Sigmoid colon (tissue), 4 donors: ENCODE measurements at regions not wholly inside any gene's neighbourhood (a gene's known extent, or its start where the extent isn't known, plus 50 kb on each side); places are given as distances from the start of the nearest gene placed in this dataset.

Experiments
- CTCF ChIP-seq, 4 experiments: fragments of 450-650 bp in 3 of 4; fragments of 200-600 bp in 1 of 4; IDR thresholded peaks; one replicate each; pipeline ENCODE4 v1.5.1; 2016 to 2019; ENCODE audit warnings: antibody characterized with exemption in 4 of 4, mild to moderate bottlenecking in 3 of 4, moderate library complexity in 2 of 4
- POLR2A ChIP-seq, 2 donors: fragments of 450-650 bp; IDR thresholded peaks; one replicate each; pipeline ENCODE4 v1.6.1; 2016; ENCODE audit warnings: antibody characterized with exemption in 2 of 2, mild to moderate bottlenecking in 2 of 2, moderate library complexity in 2 of 2
- POLR2AphosphoS5 ChIP-seq, 4 donors: sonication (generic); formaldehyde crosslinking; IDR thresholded peaks; one replicate each; pipeline ENCODE4 v1.6.1; 2017; ENCODE audit warnings: antibody characterized with exemption in 4 of 4

DNA sequence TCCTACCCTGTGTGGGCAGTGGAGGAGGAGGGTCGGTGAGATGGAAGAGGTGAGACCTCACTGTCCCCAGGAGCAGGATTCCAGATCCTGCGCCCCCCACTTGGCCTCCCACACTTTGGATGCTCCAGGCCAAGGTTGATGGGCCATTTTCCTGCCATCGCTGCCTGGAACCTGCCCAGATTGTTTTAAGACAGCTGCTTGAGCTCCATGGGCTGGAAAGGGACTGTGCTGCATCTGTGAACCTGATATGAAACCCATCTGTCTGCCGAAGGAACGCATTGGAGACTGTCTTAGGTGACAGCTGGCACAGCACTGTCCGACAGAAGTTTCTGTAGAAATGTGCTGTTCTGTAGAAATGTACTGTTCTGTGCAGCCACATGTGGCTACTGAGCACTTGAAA lies 72.7 kb upstream of the SLC25A48 start:
- TF ChIP-seq CTCF (IDR thresholded peaks at IDR 0.05) (no peak), POLR2A (IDR thresholded peaks at IDR 0.05) (no peak), POLR2AphosphoS5 (IDR thresholded peaks at IDR 0.05) (no peak)
